Right lobe of liver (tissue), 6 donors: ENCODE measurements at regions not wholly inside any gene's neighbourhood (a gene's known extent, or its start where the extent isn't known, plus 50 kb on each side); places are given as distances from the start of the nearest gene placed in this dataset.

ENCODE experiments used
- ATAC-seq, 4 donors: fragments of 200-7000 bp; cut with Tn5 transposase; one replicate each; pipeline ENCODE4 v1.9.1; 2020; ENCODE audit warnings: mild to moderate bottlenecking in 4 of 4, moderate library complexity in 4 of 4
- DNase-seq, 3 donors: peaks; one replicate each; pipeline ENCODE4 v3.0.0-alpha.2; 2020
- H3K27ac ChIP-seq, 3 donors: fragments of 200-600 bp; one replicate each; pipeline ENCODE4 v1.8.0; 2022
- H3K27me3 ChIP-seq, 2 donors: fragments of 200-600 bp; one replicate each; pipeline ENCODE4 v1.8.0; 2022
- H3K36me3 ChIP-seq, 4 donors: fragments of 200-600 bp; sonication (generic) in 1 of 4; one replicate each; pipeline versions ENCODE4 v1.5.1 to v1.8.0; 2017 to 2022; ENCODE audit warnings: control low read depth in 1 of 4
- H3K4me1 ChIP-seq, 4 donors: fragments of 200-600 bp; sonication (generic) in 1 of 4; one replicate each; pipeline versions ENCODE4 v1.5.1 to v1.8.0; 2017 to 2022; ENCODE audit warnings: control low read depth in 1 of 4
- H3K4me3 ChIP-seq, 3 donors: fragments of 200-600 bp; one replicate each; pipeline ENCODE4 v1.8.0; 2022
- H3K9me3 ChIP-seq, 4 donors: fragments of 200-600 bp; sonication (generic) in 1 of 4; one replicate each; pipeline versions ENCODE4 v1.5.1 to v1.8.0; 2017 to 2022; ENCODE audit warnings: control low read depth in 1 of 4
- CTCF ChIP-seq, 4 donors: fragments of 200-600 bp in 3 of 4; fragments of 450-650 bp in 1 of 4; IDR thresholded peaks; one replicate each; pipeline versions ENCODE4 v1.5.1 to v1.8.0; 2016 to 2022; ENCODE audit warnings: antibody characterized with exemption in 4 of 4, mild to moderate bottlenecking in 2 of 4
- POLR2A ChIP-seq: fragments of 450-650 bp; IDR thresholded peaks from one replicate; pipeline ENCODE4 v1.6.1; 2017; ENCODE audit warnings: antibody characterized with exemption, mild to moderate bottlenecking
- WGBS: methylation state at CpG from one replicate; pipeline ENCODE4 v1.1.6; 2018; ENCODE audit warnings: low coverage, low lambda C conversion rate; ENCODE audit not compliant: insufficient coverage; ENCODE audit errors: missing lambda C conversion rate; 5-methylcytosine and 5-hydroxymethylcytosine counted together
- intact Hi-C, 2 donors: fragments of 100-400 bp; cut with DNase I; formaldehyde crosslinking; loops; one replicate each; pipeline versions ENCODE4 v1.11.2 to v1.14.1; 2022
- donor health status: DM: no; HTN: yes; CAD: no.
- donor health status: DM: no; HTN: no; CAD: no.
- donor health status: DM: no; HTN: no; CAD: no.
- donor health status: DM: no; HTN: yes; CAD: no.
- donor health status: DM: no; HTN: yes; CAD: no.

GRCh38 chr13:56923626-56924140, 217.0 kb upstream of the PRR20A start:
- H3K36me3 ChIP-seq, result no peaks in the 10 kb centered on the region
- 72% methylated on average over 2 of the region's 2 CpGs for WGBS
- no peak overlapping the region for H3K27ac ChIP-seq
- intact Hi-C loops, result no loop called here
- no peaks in the 10 kb centered on the region for H3K9me3 ChIP-seq
- no peak for ATAC-seq
- TF ChIP-seq CTCF (IDR thresholded peaks at IDR 0.05) (no peak), POLR2A (no peak)
- no peak overlapping the region for H3K4me3 ChIP-seq
- no peaks in the 10 kb centered on the region for H3K27me3 ChIP-seq
- no peak for DNase-seq
- H3K4me1 ChIP-seq, result no peaks in the 10 kb centered on the region

GRCh38 chr13:56924401-56924800, 216.3 kb upstream of the PRR20A start:
- Histone ChIP-seq H3K27me3 (no peaks in the 10 kb centered on the region), H3K27ac (no peak overlapping the region), H3K36me3 (no peaks in the 10 kb centered on the region), H3K4me1 (no peaks in the 10 kb centered on the region), H3K9me3 (no peaks in the 10 kb centered on the region), H3K4me3 (no peak overlapping the region)
- ATAC-seq, result no peak
- intact Hi-C loops, result no loop called here
- 62% methylated on average over 2 of the region's 2 CpGs for WGBS
- TF ChIP-seq CTCF (IDR thresholded peaks at IDR 0.05) (no peak), POLR2A (no peak)
- no peak for DNase-seq

- H3K4me3 ChIP-seq, result no peak overlapping the region
- H3K9me3 ChIP-seq, result no peaks in the 10 kb centered on the region
- TF ChIP-seq POLR2A, result no peak
- no peak for TF ChIP-seq CTCF (IDR thresholded peaks at IDR 0.05)
- no peaks in the 10 kb centered on the region for H3K27me3 ChIP-seq
- no peak for DNase-seq
- WGBS, result 85% methylated on average over 1 of the region's 1 CpG
- H3K4me1 ChIP-seq, result no peaks in the 10 kb centered on the region
- no peaks in the 10 kb centered on the region for H3K36me3 ChIP-seq
- intact Hi-C loops, result no loop called here
- no peak overlapping the region for H3K27ac ChIP-seq
- ATAC-seq, result no peak
These were observed 208.6 kb upstream of the PRR20A start for GRCh38 chr13:56932104-56932503.

GRCh38 chr13:56953965-56954364, 186.8 kb upstream of the PRR20A start:
- ATAC-seq, result no peak
- Histone ChIP-seq H3K4me1 (no peaks in the 10 kb centered on the region), H3K27me3 (no peaks in the 10 kb centered on the region), H3K36me3 (no peaks in the 10 kb centered on the region), H3K27ac (no peak overlapping the region), H3K4me3 (no peak overlapping the region), H3K9me3 (no peaks in the 10 kb centered on the region)
- no peak for DNase-seq
- intact Hi-C loops, result no loop called here
- TF ChIP-seq CTCF (IDR thresholded peaks at IDR 0.05) (no peak), POLR2A (no peak)

- Histone ChIP-seq H3K27ac (no peak overlapping the region), H3K4me3 (no peak overlapping the region), H3K27me3 (no peaks in the 10 kb centered on the region), H3K36me3 (no peaks in the 10 kb centered on the region), H3K9me3 (no peaks in the 10 kb centered on the region), H3K4me1 (no peaks in the 10 kb centered on the region)
- no CpG with 5 or more reads among the region's 1 CpG for WGBS
- ATAC-seq (no peak), DNase-seq (no peak)
- intact Hi-C loops, result no loop called here
- no peak for TF ChIP-seq CTCF (IDR thresholded peaks at IDR 0.05)
- no peak for TF ChIP-seq POLR2A
These were observed 165.1 kb upstream of the PRR20A start for GRCh38 chr13:56975647-56976046.
